HepG2 (cell line): ENCODE measurements at regions not wholly inside any gene's neighbourhood (a gene's known extent, or its start where the extent isn't known, plus 50 kb on each side); places are given as distances from the start of the nearest gene placed in this dataset.

Experiments used
- AGO2 ChIP-seq: fragments of 200-400 bp; formaldehyde crosslinking; optimal IDR thresholded peaks from 2 replicates; pipeline ENCODE3; 2017; ENCODE audit warnings: mild to moderate bottlenecking, low read depth, low read length, moderate library complexity
- ATF1 ChIP-seq: IDR thresholded peaks from 2 replicates; pipeline ENCODE4 v1.6.1; 2016; ENCODE audit warnings: mild to moderate bottlenecking, control low read depth
- RNF2 ChIP-seq: fragments of 450-650 bp; conservative IDR thresholded peaks from 2 replicates; pipeline ENCODE4 v1.6.1; 2016; ENCODE audit warnings: low read depth
- SMAD3 ChIP-seq: sonication (generic); formaldehyde crosslinking; IDR thresholded peaks from 2 replicates; pipeline ENCODE4 v1.4.0; 2020; ENCODE audit warnings: missing genetic modification reagents
- SOX6 ChIP-seq, 2 experiments: fragments of 450-650 bp in 1 of 2; sonication (generic) in 1 of 2; formaldehyde crosslinking in 1 of 2; IDR thresholded peaks; 2 replicates each; pipeline versions ENCODE4 v1.4.0 to v1.6.1; 2017 to 2020; ENCODE audit warnings: antibody characterized with exemption in 1 of 2, mild to moderate bottlenecking in 1 of 2, missing genetic modification reagents in 1 of 2
- SP5 ChIP-seq: IDR thresholded peaks from 2 replicates; pipeline ENCODE4 v1.6.1; 2016; ENCODE audit warnings: low read depth, borderline replicate concordance
- SRSF1 ChIP-seq: fragments of 200-400 bp; formaldehyde crosslinking; optimal IDR thresholded peaks from 2 replicates; pipeline ENCODE3; 2017; ENCODE audit warnings: mild to moderate bottlenecking, low read depth, low read length, moderate library complexity
- TGIF2 ChIP-seq: IDR thresholded peaks from 2 replicates; pipeline ENCODE4 v1.6.1; 2016; ENCODE audit warnings: control low read depth, missing compliant biosample characterization
- ZFP36L1 ChIP-seq: sonication (generic); formaldehyde crosslinking; IDR thresholded peaks from 2 replicates; pipeline ENCODE4 v1.8.0; 2022; ENCODE audit warnings: mild to moderate bottlenecking, missing genetic modification reagents, moderate library complexity
- ZMYM4 ChIP-seq: sonication (generic); formaldehyde crosslinking; IDR thresholded peaks from 2 replicates; pipeline ENCODE4 v1.8.1; 2023; ENCODE audit warnings: mild to moderate bottlenecking, missing genetic modification reagents
- ZNF556 ChIP-seq: sonication (generic); formaldehyde crosslinking; IDR thresholded peaks from 2 replicates; pipeline ENCODE4 v1.4.0; 2020; ENCODE audit warnings: mild to moderate bottlenecking, missing genetic modification reagents, borderline replicate concordance
- ZNF775 ChIP-seq: sonication (generic); formaldehyde crosslinking; IDR thresholded peaks from 2 replicates; pipeline ENCODE4 v1.4.0; 2020; ENCODE audit warnings: missing genetic modification reagents, mild to moderate bottlenecking, moderate library complexity, borderline replicate concordance
- TF ChIP-seq, protein P1 (sequence below): fragments of 450-650 bp; IDR thresholded peaks from 2 replicates; pipeline ENCODE4 v1.6.1; 2017; ENCODE audit warnings: mild to moderate bottlenecking
- TF ChIP-seq, protein P2 (sequence below): sonication (generic); formaldehyde crosslinking; IDR thresholded peaks from 2 replicates; pipeline ENCODE4 v1.9.0; 2021; ENCODE audit warnings: missing genetic modification reagents, borderline replicate concordance
- TF ChIP-seq, protein P3 (sequence below), 2 experiments: sonication (generic) in 1 of 2; formaldehyde crosslinking in 1 of 2; IDR thresholded peaks; 2 replicates each; pipeline versions ENCODE4 v1.5.1 to v1.6.1; 2011 to 2020; ENCODE audit warnings: borderline replicate concordance in 1 of 2, low read depth in 1 of 2, low read length in 1 of 2, mild to moderate bottlenecking in 1 of 2, missing genetic modification reagents in 1 of 2, moderate library complexity in 1 of 2
- TF ChIP-seq, protein P4 (sequence below): sonication (generic); formaldehyde crosslinking; IDR thresholded peaks from 2 replicates; pipeline ENCODE4 v1.4.0; 2020; ENCODE audit warnings: mild to moderate bottlenecking, missing genetic modification reagents
- TF ChIP-seq, protein P5 (sequence below): IDR thresholded peaks from 2 replicates; pipeline ENCODE4 v1.6.1; 2016; ENCODE audit warnings: missing compliant biosample characterization, missing genetic modification reagents, borderline replicate concordance
- TF ChIP-seq, protein P6 (sequence below): IDR thresholded peaks from 2 replicates; pipeline ENCODE4 v1.6.1; 2016; ENCODE audit warnings: low read depth, control low read depth

DNA sequence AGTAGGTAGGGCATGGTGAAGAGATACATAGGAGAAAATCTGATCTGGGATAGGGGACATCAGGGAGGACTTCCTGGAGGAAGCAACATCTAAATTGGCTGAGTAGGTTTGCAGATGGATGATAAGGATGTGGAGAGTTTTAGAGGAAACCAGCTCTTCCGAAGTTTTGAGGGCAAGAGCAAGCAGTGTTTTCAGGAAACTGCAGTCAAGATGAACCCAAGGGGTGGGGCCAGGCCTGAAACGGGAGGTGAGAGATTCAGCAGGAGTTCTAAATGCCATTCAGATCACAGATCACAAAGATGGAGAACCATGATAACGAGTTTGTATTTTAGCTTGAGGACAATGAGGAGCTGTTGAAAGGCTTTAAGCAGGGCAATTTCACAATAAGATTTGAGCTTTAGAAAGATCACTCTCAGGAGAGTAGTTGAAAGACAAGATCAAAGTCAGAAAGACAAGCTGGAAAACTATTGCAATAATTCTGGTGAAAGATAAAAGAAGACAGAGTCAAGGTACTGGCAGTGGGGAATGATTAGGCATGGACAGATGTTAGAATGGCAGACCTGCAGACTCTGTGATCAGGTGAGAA is 70.1 kb upstream of the PLXNC1 start (continued):
- TF ChIP-seq SP5 (CRISPR knock-in tag) (0 out of 2 replicates have a peak, but pooled peaks have one; percentile 42), ZMYM4 (no peak), RNF2 (no peak), ZNF775 (CRISPR knock-in tag) (no peak), AGO2 (no peak), SOX6 (IDR thresholded peaks at IDR 0.05) (no peak), SOX6 (CRISPR knock-in tag; IDR thresholded peaks at IDR 0.05) (peak; percentile 89), ZFP36L1 (CRISPR knock-in tag) (no peak), SMAD3 (CRISPR knock-in tag) (no peak), TGIF2 (CRISPR knock-in tag) (no peak), ATF1 (CRISPR knock-in tag) (peak; percentile 42; the same call in 1 of the 2 replicates), ZNF556 (no peak), SRSF1 (no peak)
- TF ChIP-seq, protein P1, sequence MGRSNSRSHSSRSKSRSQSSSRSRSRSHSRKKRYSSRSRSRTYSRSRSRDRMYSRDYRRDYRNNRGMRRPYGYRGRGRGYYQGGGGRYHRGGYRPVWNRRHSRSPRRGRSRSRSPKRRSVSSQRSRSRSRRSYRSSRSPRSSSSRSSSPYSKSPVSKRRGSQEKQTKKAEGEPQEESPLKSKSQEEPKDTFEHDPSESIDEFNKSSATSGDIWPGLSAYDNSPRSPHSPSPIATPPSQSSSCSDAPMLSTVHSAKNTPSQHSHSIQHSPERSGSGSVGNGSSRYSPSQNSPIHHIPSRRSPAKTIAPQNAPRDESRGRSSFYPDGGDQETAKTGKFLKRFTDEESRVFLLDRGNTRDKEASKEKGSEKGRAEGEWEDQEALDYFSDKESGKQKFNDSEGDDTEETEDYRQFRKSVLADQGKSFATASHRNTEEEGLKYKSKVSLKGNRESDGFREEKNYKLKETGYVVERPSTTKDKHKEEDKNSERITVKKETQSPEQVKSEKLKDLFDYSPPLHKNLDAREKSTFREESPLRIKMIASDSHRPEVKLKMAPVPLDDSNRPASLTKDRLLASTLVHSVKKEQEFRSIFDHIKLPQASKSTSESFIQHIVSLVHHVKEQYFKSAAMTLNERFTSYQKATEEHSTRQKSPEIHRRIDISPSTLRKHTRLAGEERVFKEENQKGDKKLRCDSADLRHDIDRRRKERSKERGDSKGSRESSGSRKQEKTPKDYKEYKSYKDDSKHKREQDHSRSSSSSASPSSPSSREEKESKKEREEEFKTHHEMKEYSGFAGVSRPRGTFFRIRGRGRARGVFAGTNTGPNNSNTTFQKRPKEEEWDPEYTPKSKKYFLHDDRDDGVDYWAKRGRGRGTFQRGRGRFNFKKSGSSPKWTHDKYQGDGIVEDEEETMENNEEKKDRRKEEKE, result no peak
- TF ChIP-seq, protein P2, sequence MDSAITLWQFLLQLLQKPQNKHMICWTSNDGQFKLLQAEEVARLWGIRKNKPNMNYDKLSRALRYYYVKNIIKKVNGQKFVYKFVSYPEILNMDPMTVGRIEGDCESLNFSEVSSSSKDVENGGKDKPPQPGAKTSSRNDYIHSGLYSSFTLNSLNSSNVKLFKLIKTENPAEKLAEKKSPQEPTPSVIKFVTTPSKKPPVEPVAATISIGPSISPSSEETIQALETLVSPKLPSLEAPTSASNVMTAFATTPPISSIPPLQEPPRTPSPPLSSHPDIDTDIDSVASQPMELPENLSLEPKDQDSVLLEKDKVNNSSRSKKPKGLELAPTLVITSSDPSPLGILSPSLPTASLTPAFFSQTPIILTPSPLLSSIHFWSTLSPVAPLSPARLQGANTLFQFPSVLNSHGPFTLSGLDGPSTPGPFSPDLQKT (CRISPR knock-in tag), result no peak
- TF ChIP-seq, protein P3, sequence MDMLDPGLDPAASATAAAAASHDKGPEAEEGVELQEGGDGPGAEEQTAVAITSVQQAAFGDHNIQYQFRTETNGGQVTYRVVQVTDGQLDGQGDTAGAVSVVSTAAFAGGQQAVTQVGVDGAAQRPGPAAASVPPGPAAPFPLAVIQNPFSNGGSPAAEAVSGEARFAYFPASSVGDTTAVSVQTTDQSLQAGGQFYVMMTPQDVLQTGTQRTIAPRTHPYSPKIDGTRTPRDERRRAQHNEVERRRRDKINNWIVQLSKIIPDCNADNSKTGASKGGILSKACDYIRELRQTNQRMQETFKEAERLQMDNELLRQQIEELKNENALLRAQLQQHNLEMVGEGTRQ (IDR thresholded peaks at IDR 0.05; ENCODE audit: low read depth, low read length), result no peak
- TF ChIP-seq, protein P3 (CRISPR knock-in tag; IDR thresholded peaks at IDR 0.05; ENCODE audit: borderline replicate concordance), result no peak
- TF ChIP-seq, protein P4, sequence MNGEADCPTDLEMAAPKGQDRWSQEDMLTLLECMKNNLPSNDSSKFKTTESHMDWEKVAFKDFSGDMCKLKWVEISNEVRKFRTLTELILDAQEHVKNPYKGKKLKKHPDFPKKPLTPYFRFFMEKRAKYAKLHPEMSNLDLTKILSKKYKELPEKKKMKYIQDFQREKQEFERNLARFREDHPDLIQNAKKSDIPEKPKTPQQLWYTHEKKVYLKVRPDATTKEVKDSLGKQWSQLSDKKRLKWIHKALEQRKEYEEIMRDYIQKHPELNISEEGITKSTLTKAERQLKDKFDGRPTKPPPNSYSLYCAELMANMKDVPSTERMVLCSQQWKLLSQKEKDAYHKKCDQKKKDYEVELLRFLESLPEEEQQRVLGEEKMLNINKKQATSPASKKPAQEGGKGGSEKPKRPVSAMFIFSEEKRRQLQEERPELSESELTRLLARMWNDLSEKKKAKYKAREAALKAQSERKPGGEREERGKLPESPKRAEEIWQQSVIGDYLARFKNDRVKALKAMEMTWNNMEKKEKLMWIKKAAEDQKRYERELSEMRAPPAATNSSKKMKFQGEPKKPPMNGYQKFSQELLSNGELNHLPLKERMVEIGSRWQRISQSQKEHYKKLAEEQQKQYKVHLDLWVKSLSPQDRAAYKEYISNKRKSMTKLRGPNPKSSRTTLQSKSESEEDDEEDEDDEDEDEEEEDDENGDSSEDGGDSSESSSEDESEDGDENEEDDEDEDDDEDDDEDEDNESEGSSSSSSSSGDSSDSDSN (CRISPR knock-in tag), result no peak
- TF ChIP-seq, protein P5, sequence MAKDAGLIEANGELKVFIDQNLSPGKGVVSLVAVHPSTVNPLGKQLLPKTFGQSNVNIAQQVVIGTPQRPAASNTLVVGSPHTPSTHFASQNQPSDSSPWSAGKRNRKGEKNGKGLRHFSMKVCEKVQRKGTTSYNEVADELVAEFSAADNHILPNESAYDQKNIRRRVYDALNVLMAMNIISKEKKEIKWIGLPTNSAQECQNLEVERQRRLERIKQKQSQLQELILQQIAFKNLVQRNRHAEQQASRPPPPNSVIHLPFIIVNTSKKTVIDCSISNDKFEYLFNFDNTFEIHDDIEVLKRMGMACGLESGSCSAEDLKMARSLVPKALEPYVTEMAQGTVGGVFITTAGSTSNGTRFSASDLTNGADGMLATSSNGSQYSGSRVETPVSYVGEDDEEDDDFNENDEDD, result no peak
- TF ChIP-seq, protein P6, sequence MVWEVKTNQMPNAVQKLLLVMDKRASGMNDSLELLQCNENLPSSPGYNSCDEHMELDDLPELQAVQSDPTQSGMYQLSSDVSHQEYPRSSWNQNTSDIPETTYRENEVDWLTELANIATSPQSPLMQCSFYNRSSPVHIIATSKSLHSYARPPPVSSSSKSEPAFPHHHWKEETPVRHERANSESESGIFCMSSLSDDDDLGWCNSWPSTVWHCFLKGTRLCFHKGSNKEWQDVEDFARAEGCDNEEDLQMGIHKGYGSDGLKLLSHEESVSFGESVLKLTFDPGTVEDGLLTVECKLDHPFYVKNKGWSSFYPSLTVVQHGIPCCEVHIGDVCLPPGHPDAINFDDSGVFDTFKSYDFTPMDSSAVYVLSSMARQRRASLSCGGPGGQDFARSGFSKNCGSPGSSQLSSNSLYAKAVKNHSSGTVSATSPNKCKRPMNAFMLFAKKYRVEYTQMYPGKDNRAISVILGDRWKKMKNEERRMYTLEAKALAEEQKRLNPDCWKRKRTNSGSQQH (CRISPR knock-in tag), result no peak
